IMR-90 (cell line): ENCODE measurements at regions not wholly inside any gene's neighbourhood (a gene's known extent, or its start where the extent isn't known, plus 50 kb on each side); places are given as distances from the start of the nearest gene placed in this dataset.

Experiments
- BHLHE40 ChIP-seq: fragments of 150-350 bp; IDR thresholded peaks from 2 replicates; pipeline ENCODE4 v1.6.1; 2016; ENCODE audit warnings: mild to moderate bottlenecking, low read depth, low read length
- CEBPB ChIP-seq: IDR thresholded peaks from 2 replicates; pipeline ENCODE4 v1.6.1; 2012; ENCODE audit warnings: low read depth, low read length, improper control_type of control experiment
- CTCF ChIP-seq: conservative IDR thresholded peaks from 2 replicates; pipeline ENCODE4 v1.5.1; 2012; ENCODE audit warnings: mild to moderate bottlenecking, low read depth, low read length, improper control_type of control experiment
- ELK1 ChIP-seq: fragments of 150-350 bp; IDR thresholded peaks from 2 replicates; pipeline ENCODE4 v1.6.1; 2016; ENCODE audit warnings: low read depth, mild to moderate bottlenecking, low read length, moderate library complexity, borderline replicate concordance
- POLR2A ChIP-seq: IDR thresholded peaks from 2 replicates; pipeline ENCODE4 v1.6.1; 2012; ENCODE audit warnings: mild to moderate bottlenecking, low read depth, low read length

- TF ChIP-seq CTCF: no peak
- TF ChIP-seq BHLHE40: no peak
- TF ChIP-seq ELK1: no peak
- TF ChIP-seq POLR2A: no peak
- no peak for TF ChIP-seq CEBPB
Measured at GRCh38 chr3:193848547-193848946, 255.5 kb downstream of the OPA1 start.
